Parathyroid adenoma (tissue), 2 donors: ENCODE measurements at regions not wholly inside any gene's neighbourhood (a gene's known extent, or its start where the extent isn't known, plus 50 kb on each side); places are given as distances from the start of the nearest gene placed in this dataset.

Source experiments
- H2AFZ ChIP-seq: fragments of 300-600 bp; sonication (generic); one replicate; pipeline ENCODE4 v1.7.0; 2017; ENCODE audit warnings: antibody characterized with exemption, mild to moderate bottlenecking
- H3K27ac ChIP-seq: fragments of 300-600 bp; sonication (generic); one replicate; pipeline ENCODE4 v1.7.0; 2017
- H3K27me3 ChIP-seq: fragments of 300-600 bp; sonication (generic); one replicate; pipeline ENCODE4 v1.7.0; 2017; ENCODE audit warnings: low read length; ENCODE audit not compliant: control insufficient read depth, insufficient read depth
- H3K36me3 ChIP-seq: fragments of 300-600 bp; sonication (generic); one replicate; pipeline ENCODE4 v1.7.0; 2017; ENCODE audit warnings: low read length; ENCODE audit not compliant: control insufficient read depth, insufficient read depth
- H3K4me1 ChIP-seq: fragments of 300-600 bp; sonication (generic); one replicate; pipeline ENCODE4 v1.7.0; 2017; ENCODE audit warnings: control low read depth
- H3K4me2 ChIP-seq: fragments of 300-600 bp; sonication (generic); one replicate; pipeline ENCODE4 v1.7.0; 2017; ENCODE audit warnings: low read length
- H3K4me3 ChIP-seq: fragments of 300-600 bp; sonication (generic); one replicate; pipeline ENCODE4 v1.7.0; 2017; ENCODE audit warnings: low read depth, low read length
- H3K79me2 ChIP-seq: fragments of 300-600 bp; sonication (generic); one replicate; pipeline ENCODE4 v1.7.0; 2017; ENCODE audit warnings: control low read depth
- H3K9ac ChIP-seq: fragments of 300-600 bp; sonication (generic); one replicate; pipeline ENCODE4 v1.7.0; 2017; ENCODE audit warnings: mild to moderate bottlenecking
- H3K9me3 ChIP-seq: fragments of 300-600 bp; sonication (generic); one replicate; pipeline ENCODE4 v1.7.0; 2017; ENCODE audit warnings: low read length; ENCODE audit not compliant: control insufficient read depth
- TF ChIP-seq, protein P1 (sequence below): fragments of 300-600 bp; sonication (generic); IDR thresholded peaks from one replicate; pipeline ENCODE4 v1.7.0; 2017; ENCODE audit warnings: antibody characterized with exemption, mild to moderate bottlenecking
- donor health status: primary hyperparathyroidism.

DNA sequence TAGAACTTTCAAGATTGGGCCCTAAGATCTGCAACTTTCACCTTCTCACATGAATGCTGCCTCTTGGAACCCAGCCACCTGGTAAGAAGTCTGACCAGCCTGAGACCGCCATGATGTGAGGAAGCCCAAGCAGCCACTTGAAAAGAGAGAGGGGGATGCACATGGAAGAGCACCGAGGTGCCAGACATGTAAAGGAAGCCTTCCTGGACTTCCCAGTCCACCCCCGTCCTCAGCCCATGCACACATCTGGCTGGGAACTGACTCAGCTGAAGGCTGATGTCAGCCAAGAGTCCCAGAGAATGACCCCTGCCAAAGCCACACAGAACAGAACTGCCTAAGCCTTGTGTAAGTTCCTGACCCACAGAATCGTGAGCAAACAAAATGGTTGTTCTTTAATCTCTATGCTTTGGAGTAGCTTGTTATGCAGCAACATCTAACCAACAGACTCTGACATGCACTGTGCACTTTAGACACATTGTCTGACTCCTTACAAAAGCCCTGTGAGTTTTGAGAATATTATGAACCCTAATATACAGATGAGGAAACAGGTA lies 86.7 kb downstream of the RMI2 start:
- Histone ChIP-seq H2AFZ (no peak overlapping the region), H3K27me3 (no peaks in the 10 kb centered on the region), H3K9me3 (no peaks in the 10 kb centered on the region), H3K4me2 (no peak overlapping the region), H3K4me3 (no peak overlapping the region), H3K27ac (no peak overlapping the region), H3K9ac (no peak overlapping the region), H3K79me2 (no peaks in the 10 kb centered on the region), H3K4me1 (no peaks in the 10 kb centered on the region), H3K36me3 (no peaks in the 10 kb centered on the region)
- TF ChIP-seq, protein P1, sequence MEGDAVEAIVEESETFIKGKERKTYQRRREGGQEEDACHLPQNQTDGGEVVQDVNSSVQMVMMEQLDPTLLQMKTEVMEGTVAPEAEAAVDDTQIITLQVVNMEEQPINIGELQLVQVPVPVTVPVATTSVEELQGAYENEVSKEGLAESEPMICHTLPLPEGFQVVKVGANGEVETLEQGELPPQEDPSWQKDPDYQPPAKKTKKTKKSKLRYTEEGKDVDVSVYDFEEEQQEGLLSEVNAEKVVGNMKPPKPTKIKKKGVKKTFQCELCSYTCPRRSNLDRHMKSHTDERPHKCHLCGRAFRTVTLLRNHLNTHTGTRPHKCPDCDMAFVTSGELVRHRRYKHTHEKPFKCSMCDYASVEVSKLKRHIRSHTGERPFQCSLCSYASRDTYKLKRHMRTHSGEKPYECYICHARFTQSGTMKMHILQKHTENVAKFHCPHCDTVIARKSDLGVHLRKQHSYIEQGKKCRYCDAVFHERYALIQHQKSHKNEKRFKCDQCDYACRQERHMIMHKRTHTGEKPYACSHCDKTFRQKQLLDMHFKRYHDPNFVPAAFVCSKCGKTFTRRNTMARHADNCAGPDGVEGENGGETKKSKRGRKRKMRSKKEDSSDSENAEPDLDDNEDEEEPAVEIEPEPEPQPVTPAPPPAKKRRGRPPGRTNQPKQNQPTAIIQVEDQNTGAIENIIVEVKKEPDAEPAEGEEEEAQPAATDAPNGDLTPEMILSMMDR = no peak

DNA sequence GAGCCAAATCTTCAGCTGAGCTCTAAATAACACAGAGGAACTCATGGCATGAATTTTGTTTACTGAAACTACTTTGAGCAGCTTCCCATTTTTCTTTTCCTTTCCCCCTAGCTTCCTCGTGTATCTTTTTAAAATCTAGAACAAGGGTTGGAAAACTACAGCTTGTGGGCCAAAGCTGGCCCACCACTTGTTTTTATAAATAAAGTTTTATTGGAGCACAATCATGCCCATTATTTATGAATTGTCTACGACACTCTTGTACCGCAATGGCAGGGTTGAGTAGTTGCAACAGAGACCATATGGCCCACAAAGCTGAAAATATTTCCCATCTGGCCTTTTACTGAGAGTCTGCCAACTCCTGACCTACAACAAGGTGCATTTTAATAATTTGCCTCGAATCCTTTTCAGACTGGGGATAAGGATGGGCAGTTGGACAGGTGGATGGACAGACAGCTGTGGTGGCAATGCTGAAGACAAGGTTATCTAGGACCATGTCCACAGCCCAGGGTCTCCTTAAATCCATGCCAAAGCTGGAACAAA lies 87.7 kb downstream of the RMI2 start:
- Histone ChIP-seq H2AFZ (no peak overlapping the region), H3K9me3 (no peaks in the 10 kb centered on the region), H3K4me2 (no peak overlapping the region), H3K79me2 (no peaks in the 10 kb centered on the region), H3K9ac (no peak overlapping the region), H3K27ac (no peak overlapping the region), H3K27me3 (no peaks in the 10 kb centered on the region), H3K36me3 (no peaks in the 10 kb centered on the region), H3K4me3 (no peak overlapping the region), H3K4me1 (no peaks in the 10 kb centered on the region)
- TF ChIP-seq, protein P1 = no peak

DNA sequence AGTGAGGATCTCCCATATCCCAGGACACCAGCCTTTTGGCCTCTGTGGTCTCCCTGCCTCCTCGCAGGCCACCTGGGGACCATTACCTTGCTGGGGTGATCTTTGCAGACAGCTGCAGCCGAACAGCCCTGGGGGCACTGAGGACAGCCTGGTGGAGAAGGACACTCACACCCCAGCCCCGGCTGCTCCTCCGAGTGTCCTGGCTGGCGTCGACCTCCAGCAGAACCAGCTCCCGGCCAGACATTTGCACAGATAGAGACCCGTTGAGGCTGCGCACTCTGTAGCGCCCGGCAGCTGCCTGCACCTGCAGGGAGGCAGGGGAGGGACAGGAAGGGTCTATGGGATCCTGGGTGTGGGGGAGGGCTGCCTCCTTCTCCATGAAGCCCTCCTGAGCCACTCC lies 90.3 kb downstream of the RMI2 start:
- TF ChIP-seq, protein P1 = no peak

DNA sequence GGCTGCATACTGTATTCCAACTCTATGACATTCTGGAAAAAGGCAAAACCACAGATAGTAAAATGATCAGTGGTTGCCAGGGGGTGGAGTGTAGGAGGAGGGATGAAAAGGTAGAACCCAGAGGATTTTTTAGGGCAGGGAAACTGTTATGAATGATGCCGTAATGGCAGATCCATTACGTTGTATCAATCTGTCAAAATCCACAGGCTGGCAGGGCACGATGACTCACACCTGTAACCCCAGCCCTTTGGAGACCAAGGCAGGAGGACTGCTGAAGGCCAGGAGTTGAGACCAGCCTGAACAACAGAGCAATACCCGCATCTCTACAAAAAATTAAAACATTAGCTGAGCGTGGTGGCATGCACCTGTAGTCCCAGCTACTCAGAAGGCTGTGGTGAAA lies 91.8 kb downstream of the RMI2 start:
- no peak overlapping the region for H3K27ac ChIP-seq
- no peak overlapping the region for H3K4me3 ChIP-seq
- H3K36me3 ChIP-seq = no peaks in the 10 kb centered on the region
- TF ChIP-seq, protein P1 = no peak
- no peak overlapping the region for H3K4me2 ChIP-seq
- H3K4me1 ChIP-seq = no peaks in the 10 kb centered on the region
- no peaks in the 10 kb centered on the region for H3K79me2 ChIP-seq
- H3K9ac ChIP-seq = no peak overlapping the region
- H3K9me3 ChIP-seq = no peaks in the 10 kb centered on the region
- no peak overlapping the region for H2AFZ ChIP-seq
- no peaks in the 10 kb centered on the region for H3K27me3 ChIP-seq

More for the DNA sequence above, 90.3 kb downstream of the RMI2 start:
- no peak overlapping the region for H3K27ac ChIP-seq
- no peak overlapping the region for H3K9ac ChIP-seq
- no peak overlapping the region for H2AFZ ChIP-seq
- H3K9me3 ChIP-seq = no peaks in the 10 kb centered on the region
- no peak overlapping the region for H3K4me3 ChIP-seq
- H3K4me2 ChIP-seq = no peak overlapping the region
- no peaks in the 10 kb centered on the region for H3K79me2 ChIP-seq
- H3K4me1 ChIP-seq = no peaks in the 10 kb centered on the region
- no peaks in the 10 kb centered on the region for H3K36me3 ChIP-seq
- no peaks in the 10 kb centered on the region for H3K27me3 ChIP-seq
